H9 (cell line): ENCODE measurements at regions not wholly inside any gene's neighbourhood (a gene's known extent, or its start where the extent isn't known, plus 50 kb on each side); places are given as distances from the start of the nearest gene placed in this dataset.

Experiments
- DNase-seq: peaks from one replicate; pipeline ENCODE4 v3.0.0-alpha.2; 2017
- H2AFZ ChIP-seq: one replicate; pipeline ENCODE4 v1.6.1; 2013; ENCODE audit warnings: mild to moderate bottlenecking, low read length, control low read depth, moderate library complexity
- H2AK5ac ChIP-seq: 2 replicates; pipeline ENCODE4 v1.6.1; 2013; ENCODE audit warnings: low read length, control low read depth, mixed read lengths; ENCODE audit not compliant: insufficient read length
- H2BK120ac ChIP-seq: one replicate; pipeline ENCODE4 v1.6.1; 2013; ENCODE audit warnings: low read depth, mild to moderate bottlenecking, low read length, control low read depth, inconsistent platforms; ENCODE audit not compliant: poor library complexity, severe bottlenecking
- H2BK12ac ChIP-seq: 2 replicates; pipeline ENCODE4 v1.6.1; 2013; ENCODE audit warnings: low read length, control low read depth, mixed read lengths, low read depth; ENCODE audit not compliant: insufficient read length
- H2BK15ac ChIP-seq: 2 replicates; pipeline ENCODE4 v1.6.1; 2013; ENCODE audit warnings: low read depth, low read length, control low read depth
- H2BK20ac ChIP-seq: one replicate; pipeline ENCODE4 v1.6.1; 2013; ENCODE audit warnings: low read depth, mild to moderate bottlenecking, low read length, control low read depth, inconsistent platforms; ENCODE audit not compliant: poor library complexity, severe bottlenecking
- H2BK5ac ChIP-seq: 2 replicates; pipeline ENCODE4 v1.6.1; 2013; ENCODE audit warnings: low read length, control low read depth, mixed read lengths; ENCODE audit not compliant: insufficient read length
- H3K14ac ChIP-seq: 2 replicates; pipeline ENCODE4 v1.6.1; 2013; ENCODE audit warnings: low read length, control low read depth; ENCODE audit not compliant: insufficient read depth
- H3K18ac ChIP-seq: 2 replicates; pipeline ENCODE4 v1.6.1; 2013; ENCODE audit warnings: low read depth, mild to moderate bottlenecking, mixed read lengths, low read length, control low read depth; ENCODE audit not compliant: insufficient read length
- H3K23ac ChIP-seq: 2 replicates; pipeline ENCODE4 v1.6.1; 2013; ENCODE audit warnings: low read length, control low read depth, mixed read lengths, low read depth; ENCODE audit not compliant: insufficient read length
- H3K23me2 ChIP-seq: 2 replicates; pipeline ENCODE4 v1.6.1; 2013; ENCODE audit warnings: low read depth, mild to moderate bottlenecking, mixed read lengths, low read length, control low read depth; ENCODE audit not compliant: insufficient read length, poor library complexity, severe bottlenecking
- H3K27ac ChIP-seq: 2 replicates; pipeline ENCODE4 v1.5.1; 2013; ENCODE audit warnings: low read length, control low read depth, mixed read lengths, low read depth; ENCODE audit not compliant: insufficient read length
- H3K27me3 ChIP-seq: 2 replicates; pipeline ENCODE4 v1.6.1; 2013; ENCODE audit warnings: low read length, control low read depth, inconsistent platforms; ENCODE audit not compliant: insufficient read depth
- H3K4ac ChIP-seq: 2 replicates; pipeline ENCODE4 v1.6.1; 2013; ENCODE audit warnings: low read depth, mild to moderate bottlenecking, control low read depth, inconsistent platforms, low read length, moderate library complexity
- H3K4me1 ChIP-seq: 2 replicates; pipeline ENCODE4 v1.6.1; 2013; ENCODE audit warnings: low read length, control low read depth, inconsistent platforms; ENCODE audit not compliant: insufficient read depth
- H3K4me2 ChIP-seq: 2 replicates; pipeline ENCODE4 v1.6.1; 2013; ENCODE audit warnings: low read length, control low read depth, mixed read lengths; ENCODE audit not compliant: insufficient read length, insufficient read depth
- H3K56ac ChIP-seq: 2 replicates; pipeline ENCODE4 v1.6.1; 2013; ENCODE audit warnings: low read depth, mild to moderate bottlenecking, mixed read lengths, low read length, control low read depth; ENCODE audit not compliant: insufficient read length
- H3K79me1 ChIP-seq: 2 replicates; pipeline ENCODE4 v1.6.1; 2013; ENCODE audit warnings: low read depth, mild to moderate bottlenecking, moderate library complexity, low read length, control low read depth, inconsistent platforms; ENCODE audit not compliant: insufficient read depth, poor library complexity, severe bottlenecking
- H3K79me2 ChIP-seq: 2 replicates; pipeline ENCODE4 v1.6.1; 2013; ENCODE audit warnings: low read length, control low read depth, inconsistent platforms; ENCODE audit not compliant: insufficient read depth
- H3K9ac ChIP-seq: 2 replicates; pipeline ENCODE4 v1.6.1; 2013; ENCODE audit warnings: low read length, control low read depth, mixed read lengths; ENCODE audit not compliant: insufficient read length; ENCODE audit errors: extremely low read depth
- H3K9me3 ChIP-seq: one replicate; pipeline ENCODE4 v1.6.1; 2013; ENCODE audit warnings: low read depth, low read length, inconsistent platforms; ENCODE audit not compliant: control insufficient read depth
- H3T11ph ChIP-seq: one replicate; pipeline ENCODE4 v1.6.1; 2013; ENCODE audit warnings: mild to moderate bottlenecking, low read length, control low read depth, inconsistent platforms
- H4K20me1 ChIP-seq: one replicate; pipeline ENCODE4 v1.6.1; 2013; ENCODE audit not compliant: control insufficient read depth, insufficient read length, insufficient read depth
- H4K5ac ChIP-seq: 2 replicates; pipeline ENCODE4 v1.6.1; 2013; ENCODE audit warnings: low read depth, mild to moderate bottlenecking, mixed read lengths, low read length, control low read depth; ENCODE audit not compliant: insufficient read length
- H4K8ac ChIP-seq: replicated peaks from 2 replicates; pipeline ENCODE4 v1.6.1; 2013; ENCODE audit warnings: low read length, control low read depth, mixed read lengths, low read depth; ENCODE audit not compliant: insufficient read length
- H4K91ac ChIP-seq: 2 replicates; pipeline ENCODE4 v1.6.1; 2013; ENCODE audit warnings: low read depth, mild to moderate bottlenecking, moderate library complexity, mixed read lengths, low read length, control low read depth; ENCODE audit not compliant: insufficient read length
- H3K27ac Mint-ChIP-seq, 3 experiments: 2 replicates in 2 of 3; 3 replicates in 1 of 3; pipeline ENCODE4 v1.8.0; 2020 to 2021; ENCODE audit warnings: mixed read lengths in 3 of 3, mild to moderate bottlenecking in 1 of 3, moderate library complexity in 1 of 3
- H3K27me3 Mint-ChIP-seq: 2 replicates; pipeline ENCODE4 v1.8.0; 2021; ENCODE audit warnings: low read depth, mild to moderate bottlenecking, moderate library complexity, mixed read lengths
- H3K36me3 Mint-ChIP-seq, 3 experiments: 2 replicates in 2 of 3; 3 replicates in 1 of 3; pipeline ENCODE4 v1.8.0; 2020 to 2021; ENCODE audit warnings: low read depth in 3 of 3, mixed read lengths in 3 of 3; ENCODE audit not compliant: insufficient read depth in 1 of 3
- H3K4me1 Mint-ChIP-seq, 2 experiments: 2 replicates each; pipeline ENCODE4 v1.8.0; 2020; ENCODE audit warnings: mixed read lengths in 2 of 2
- H3K4me3 Mint-ChIP-seq, 2 experiments: 2 replicates in 1 of 2; 3 replicates in 1 of 2; pipeline ENCODE4 v1.8.0; 2020 to 2021; ENCODE audit warnings: mild to moderate bottlenecking in 2 of 2, mixed read lengths in 2 of 2, moderate library complexity in 1 of 2
- H3K9me3 Mint-ChIP-seq, 2 experiments: 2 replicates in 1 of 2; 3 replicates in 1 of 2; pipeline ENCODE4 v1.8.0; 2020; ENCODE audit warnings: mild to moderate bottlenecking in 2 of 2, mixed read lengths in 2 of 2, moderate library complexity in 1 of 2
- CTCF ChIP-seq: fragments of 200-600 bp; sonication (generic); conservative IDR thresholded peaks from 3 replicates; pipeline ENCODE4 v1.8.0; 2021; ENCODE audit warnings: antibody characterized with exemption, mild to moderate bottlenecking
- WGBS: extraction: QIAGEN DNeasy Blood & Tissue Kit; methylation state at CpG from one replicate; pipeline ENCODE4 v1.1.7; 2013; ENCODE audit warnings: missing lambda C conversion rate, low lambda C conversion rate, mixed read lengths; ENCODE audit not compliant: insufficient read length; ENCODE audit errors: extremely low coverage; 5-methylcytosine and 5-hydroxymethylcytosine counted together

GRCh38 chr4:4784379-4784778, 75.1 kb upstream of the MSX1 start:
- Mint-ChIP-seq H3K27ac (no peak overlapping the region), H3K9me3 (peaks cover 18 to 19% of the 10 kb centered on the region in 2 experiments), H3K4me1 (peaks cover 12 to 22% of the 10 kb centered on the region in 2 experiments), H3K27me3 (peaks cover 70% of the 10 kb centered on the region), H3K4me3 (no peak overlapping the region), H3K36me3 (peaks cover 8 to 21% (median 13%) of the 10 kb centered on the region in 3 experiments)
- Histone ChIP-seq H4K8ac (no peak overlapping the region), H3T11ph (no peak overlapping the region), H3K27ac (no peak overlapping the region), H4K20me1 (no peaks in the 10 kb centered on the region), H4K5ac (no peak overlapping the region), H3K23me2 (no peaks in the 10 kb centered on the region), H3K79me1 (no peaks in the 10 kb centered on the region), H2AFZ (no peak overlapping the region), H3K56ac (no peak overlapping the region), H2AK5ac (no peak overlapping the region), H3K79me2 (no peaks in the 10 kb centered on the region), H2BK12ac (no peak overlapping the region), H3K4me2 (no peak overlapping the region), H3K23ac (no peak overlapping the region), H2BK5ac (no peak overlapping the region), H3K27me3 (no peaks in the 10 kb centered on the region), H3K4me1 (no peaks in the 10 kb centered on the region), H3K18ac (no peak overlapping the region), H4K91ac (no peak overlapping the region), H3K14ac (no peak overlapping the region), H3K9ac (no peak overlapping the region), H2BK120ac (no peak overlapping the region), H2BK15ac (no peak overlapping the region), H3K9me3 (no peaks in the 10 kb centered on the region), H2BK20ac (no peak overlapping the region), H3K4ac (no peak overlapping the region)
- no peak for DNase-seq
- no CpG with 5 or more reads among the region's 5 CpGs for WGBS
- TF ChIP-seq CTCF = no peak
